ENCODE measurements at regions not wholly inside any gene's neighbourhood (a gene's known extent, or its start where the extent isn't known, plus 50 kb on each side); places are given as distances from the start of the nearest gene placed in this dataset.

DNA sequence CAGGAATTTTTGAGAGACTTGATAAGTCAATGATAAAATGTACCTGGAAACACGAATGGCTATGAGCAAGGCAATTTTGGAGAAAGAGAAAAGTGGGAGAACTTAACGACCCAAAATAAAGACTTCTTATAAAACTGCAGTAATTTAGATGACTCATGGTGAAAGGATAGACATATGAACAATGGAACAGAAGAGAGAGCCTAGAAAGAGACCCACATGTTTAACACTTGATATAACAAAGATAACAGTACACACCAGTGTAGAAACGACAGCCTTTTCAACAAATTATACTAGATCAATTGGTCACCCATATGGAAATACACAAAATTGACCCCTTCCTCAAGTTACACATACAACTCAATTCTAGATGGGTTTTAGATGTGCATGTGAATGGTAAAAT lies 117.5 kb upstream of the GALNT2 start (continued):
- TF ChIP-seq, protein P1, sequence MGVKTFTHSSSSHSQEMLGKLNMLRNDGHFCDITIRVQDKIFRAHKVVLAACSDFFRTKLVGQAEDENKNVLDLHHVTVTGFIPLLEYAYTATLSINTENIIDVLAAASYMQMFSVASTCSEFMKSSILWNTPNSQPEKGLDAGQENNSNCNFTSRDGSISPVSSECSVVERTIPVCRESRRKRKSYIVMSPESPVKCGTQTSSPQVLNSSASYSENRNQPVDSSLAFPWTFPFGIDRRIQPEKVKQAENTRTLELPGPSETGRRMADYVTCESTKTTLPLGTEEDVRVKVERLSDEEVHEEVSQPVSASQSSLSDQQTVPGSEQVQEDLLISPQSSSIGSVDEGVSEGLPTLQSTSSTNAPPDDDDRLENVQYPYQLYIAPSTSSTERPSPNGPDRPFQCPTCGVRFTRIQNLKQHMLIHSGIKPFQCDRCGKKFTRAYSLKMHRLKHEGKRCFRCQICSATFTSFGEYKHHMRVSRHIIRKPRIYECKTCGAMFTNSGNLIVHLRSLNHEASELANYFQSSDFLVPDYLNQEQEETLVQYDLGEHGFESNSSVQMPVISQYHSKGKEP (tag by site-specific recombination; IDR thresholded peaks at IDR 0.05), result no peak
- TF ChIP-seq GLI2 (tag by site-specific recombination; IDR thresholded peaks at IDR 0.05; ENCODE audit: borderline replicate concordance, low read depth) (no peak), SCRT1 (tag by site-specific recombination; IDR thresholded peaks at IDR 0.05; ENCODE audit: borderline replicate concordance) (no peak), BCL11A (tag by site-specific recombination; IDR thresholded peaks at IDR 0.05; ENCODE audit: low read depth) (no peak; the same call in 1 of the 2 replicates), ZNF404 (tag by site-specific recombination; IDR thresholded peaks at IDR 0.05) (no peak), ZNF366 (tag by site-specific recombination; conservative IDR thresholded peaks at IDR 0.05) (no peak), ZNF266 (tag by site-specific recombination; IDR thresholded peaks at IDR 0.05; ENCODE audit: low read depth) (no peak), YY2 (tag by site-specific recombination; IDR thresholded peaks at IDR 0.05) (no peak), GLI4 (tag by site-specific recombination; IDR thresholded peaks at IDR 0.05) (no peak), ZNF114 (tag by site-specific recombination; IDR thresholded peaks at IDR 0.05) (no peak), ZNF416 (tag by site-specific recombination; IDR thresholded peaks at IDR 0.05) (no peak), ZSCAN30 (tag by site-specific recombination; IDR thresholded peaks at IDR 0.05) (peak; percentile 64), ZNF423 (tag by site-specific recombination; IDR thresholded peaks at IDR 0.05) (no peak), ZNF311 (tag by site-specific recombination; IDR thresholded peaks at IDR 0.05; ENCODE audit: borderline replicate concordance) (no peak), OVOL3 (tag by site-specific recombination; IDR thresholded peaks at IDR 0.05) (peak; percentile 26; the same call in 1 of the 2 replicates), KLF9 (tag by site-specific recombination; IDR thresholded peaks at IDR 0.05; ENCODE audit: low read depth) (no peak), ZNF174 (tag by site-specific recombination; IDR thresholded peaks at IDR 0.05) (no peak), SP7 (tag by site-specific recombination; IDR thresholded peaks at IDR 0.05) (no peak), ZNF223 (tag by site-specific recombination; IDR thresholded peaks at IDR 0.05) (no peak), ZNF585B (tag by site-specific recombination; IDR thresholded peaks at IDR 0.05) (no peak), ZNF221 (tag by site-specific recombination; IDR thresholded peaks at IDR 0.05; ENCODE audit: borderline replicate concordance) (no peak), KLF7 (tag by site-specific recombination; IDR thresholded peaks at IDR 0.05; ENCODE audit: borderline replicate concordance) (no peak)
- TF ChIP-seq, protein P2, sequence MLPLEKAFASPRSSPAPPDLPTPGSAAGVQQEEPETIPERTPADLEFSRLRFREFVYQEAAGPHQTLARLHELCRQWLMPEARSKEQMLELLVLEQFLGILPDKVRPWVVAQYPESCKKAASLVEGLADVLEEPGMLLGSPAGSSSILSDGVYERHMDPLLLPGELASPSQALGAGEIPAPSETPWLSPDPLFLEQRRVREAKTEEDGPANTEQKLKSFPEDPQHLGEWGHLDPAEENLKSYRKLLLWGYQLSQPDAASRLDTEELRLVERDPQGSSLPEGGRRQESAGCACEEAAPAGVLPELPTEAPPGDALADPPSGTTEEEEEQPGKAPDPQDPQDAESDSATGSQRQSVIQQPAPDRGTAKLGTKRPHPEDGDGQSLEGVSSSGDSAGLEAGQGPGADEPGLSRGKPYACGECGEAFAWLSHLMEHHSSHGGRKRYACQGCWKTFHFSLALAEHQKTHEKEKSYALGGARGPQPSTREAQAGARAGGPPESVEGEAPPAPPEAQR (tag by site-specific recombination; IDR thresholded peaks at IDR 0.05), result no peak
- TF ChIP-seq, protein P3, sequence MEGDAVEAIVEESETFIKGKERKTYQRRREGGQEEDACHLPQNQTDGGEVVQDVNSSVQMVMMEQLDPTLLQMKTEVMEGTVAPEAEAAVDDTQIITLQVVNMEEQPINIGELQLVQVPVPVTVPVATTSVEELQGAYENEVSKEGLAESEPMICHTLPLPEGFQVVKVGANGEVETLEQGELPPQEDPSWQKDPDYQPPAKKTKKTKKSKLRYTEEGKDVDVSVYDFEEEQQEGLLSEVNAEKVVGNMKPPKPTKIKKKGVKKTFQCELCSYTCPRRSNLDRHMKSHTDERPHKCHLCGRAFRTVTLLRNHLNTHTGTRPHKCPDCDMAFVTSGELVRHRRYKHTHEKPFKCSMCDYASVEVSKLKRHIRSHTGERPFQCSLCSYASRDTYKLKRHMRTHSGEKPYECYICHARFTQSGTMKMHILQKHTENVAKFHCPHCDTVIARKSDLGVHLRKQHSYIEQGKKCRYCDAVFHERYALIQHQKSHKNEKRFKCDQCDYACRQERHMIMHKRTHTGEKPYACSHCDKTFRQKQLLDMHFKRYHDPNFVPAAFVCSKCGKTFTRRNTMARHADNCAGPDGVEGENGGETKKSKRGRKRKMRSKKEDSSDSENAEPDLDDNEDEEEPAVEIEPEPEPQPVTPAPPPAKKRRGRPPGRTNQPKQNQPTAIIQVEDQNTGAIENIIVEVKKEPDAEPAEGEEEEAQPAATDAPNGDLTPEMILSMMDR (tag by site-specific recombination; IDR thresholded peaks at IDR 0.05), result no peak
- TF ChIP-seq, protein P4, sequence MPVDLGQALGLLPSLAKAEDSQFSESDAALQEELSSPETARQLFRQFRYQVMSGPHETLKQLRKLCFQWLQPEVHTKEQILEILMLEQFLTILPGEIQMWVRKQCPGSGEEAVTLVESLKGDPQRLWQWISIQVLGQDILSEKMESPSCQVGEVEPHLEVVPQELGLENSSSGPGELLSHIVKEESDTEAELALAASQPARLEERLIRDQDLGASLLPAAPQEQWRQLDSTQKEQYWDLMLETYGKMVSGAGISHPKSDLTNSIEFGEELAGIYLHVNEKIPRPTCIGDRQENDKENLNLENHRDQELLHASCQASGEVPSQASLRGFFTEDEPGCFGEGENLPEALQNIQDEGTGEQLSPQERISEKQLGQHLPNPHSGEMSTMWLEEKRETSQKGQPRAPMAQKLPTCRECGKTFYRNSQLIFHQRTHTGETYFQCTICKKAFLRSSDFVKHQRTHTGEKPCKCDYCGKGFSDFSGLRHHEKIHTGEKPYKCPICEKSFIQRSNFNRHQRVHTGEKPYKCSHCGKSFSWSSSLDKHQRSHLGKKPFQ (tag by site-specific recombination; IDR thresholded peaks at IDR 0.05), result peak; percentile 93
- TF ChIP-seq, protein P5, sequence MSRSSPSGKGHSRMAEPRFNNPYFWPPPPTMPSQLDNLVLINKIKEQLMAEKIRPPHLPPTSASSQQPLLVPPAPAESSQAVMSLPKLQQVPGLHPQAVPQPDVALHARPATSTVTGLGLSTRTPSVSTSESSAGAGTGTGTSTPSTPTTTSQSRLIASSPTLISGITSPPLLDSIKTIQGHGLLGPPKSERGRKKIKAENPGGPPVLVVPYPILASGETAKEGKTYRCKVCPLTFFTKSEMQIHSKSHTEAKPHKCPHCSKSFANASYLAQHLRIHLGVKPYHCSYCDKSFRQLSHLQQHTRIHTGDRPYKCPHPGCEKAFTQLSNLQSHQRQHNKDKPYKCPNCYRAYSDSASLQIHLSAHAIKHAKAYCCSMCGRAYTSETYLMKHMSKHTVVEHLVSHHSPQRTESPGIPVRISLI (tag by site-specific recombination; IDR thresholded peaks at IDR 0.05), result no peak
- TF ChIP-seq, protein P6, sequence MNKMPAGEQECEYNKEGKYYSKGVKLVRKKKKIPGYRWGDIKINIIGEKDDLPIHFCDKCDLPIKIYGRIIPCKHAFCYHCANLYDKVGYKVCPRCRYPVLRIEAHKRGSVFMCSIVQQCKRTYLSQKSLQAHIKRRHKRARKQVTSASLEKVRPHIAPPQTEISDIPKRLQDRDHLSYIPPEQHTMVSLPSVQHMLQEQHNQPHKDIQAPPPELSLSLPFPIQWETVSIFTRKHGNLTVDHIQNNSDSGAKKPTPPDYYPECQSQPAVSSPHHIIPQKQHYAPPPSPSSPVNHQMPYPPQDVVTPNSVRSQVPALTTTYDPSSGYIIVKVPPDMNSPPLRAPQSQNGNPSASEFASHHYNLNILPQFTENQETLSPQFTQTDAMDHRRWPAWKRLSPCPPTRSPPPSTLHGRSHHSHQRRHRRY (tag by site-specific recombination; IDR thresholded peaks at IDR 0.05), result no peak
- TF ChIP-seq, protein P7, sequence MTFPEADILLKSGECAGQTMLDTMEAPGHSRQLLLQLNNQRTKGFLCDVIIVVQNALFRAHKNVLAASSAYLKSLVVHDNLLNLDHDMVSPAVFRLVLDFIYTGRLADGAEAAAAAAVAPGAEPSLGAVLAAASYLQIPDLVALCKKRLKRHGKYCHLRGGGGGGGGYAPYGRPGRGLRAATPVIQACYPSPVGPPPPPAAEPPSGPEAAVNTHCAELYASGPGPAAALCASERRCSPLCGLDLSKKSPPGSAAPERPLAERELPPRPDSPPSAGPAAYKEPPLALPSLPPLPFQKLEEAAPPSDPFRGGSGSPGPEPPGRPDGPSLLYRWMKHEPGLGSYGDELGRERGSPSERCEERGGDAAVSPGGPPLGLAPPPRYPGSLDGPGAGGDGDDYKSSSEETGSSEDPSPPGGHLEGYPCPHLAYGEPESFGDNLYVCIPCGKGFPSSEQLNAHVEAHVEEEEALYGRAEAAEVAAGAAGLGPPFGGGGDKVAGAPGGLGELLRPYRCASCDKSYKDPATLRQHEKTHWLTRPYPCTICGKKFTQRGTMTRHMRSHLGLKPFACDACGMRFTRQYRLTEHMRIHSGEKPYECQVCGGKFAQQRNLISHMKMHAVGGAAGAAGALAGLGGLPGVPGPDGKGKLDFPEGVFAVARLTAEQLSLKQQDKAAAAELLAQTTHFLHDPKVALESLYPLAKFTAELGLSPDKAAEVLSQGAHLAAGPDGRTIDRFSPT (tag by site-specific recombination; IDR thresholded peaks at IDR 0.05), result peak; percentile 31; the same call in 1 of the 2 replicates
- TF ChIP-seq, protein P8, sequence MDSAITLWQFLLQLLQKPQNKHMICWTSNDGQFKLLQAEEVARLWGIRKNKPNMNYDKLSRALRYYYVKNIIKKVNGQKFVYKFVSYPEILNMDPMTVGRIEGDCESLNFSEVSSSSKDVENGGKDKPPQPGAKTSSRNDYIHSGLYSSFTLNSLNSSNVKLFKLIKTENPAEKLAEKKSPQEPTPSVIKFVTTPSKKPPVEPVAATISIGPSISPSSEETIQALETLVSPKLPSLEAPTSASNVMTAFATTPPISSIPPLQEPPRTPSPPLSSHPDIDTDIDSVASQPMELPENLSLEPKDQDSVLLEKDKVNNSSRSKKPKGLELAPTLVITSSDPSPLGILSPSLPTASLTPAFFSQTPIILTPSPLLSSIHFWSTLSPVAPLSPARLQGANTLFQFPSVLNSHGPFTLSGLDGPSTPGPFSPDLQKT (IDR thresholded peaks at IDR 0.05; ENCODE audit: borderline replicate concordance, low read depth, low read length), result no peak

All from HEK293 (cell line).